HG02759 (cell line): ENCODE measurements at regions not wholly inside any gene's neighbourhood (a gene's known extent, or its start where the extent isn't known, plus 50 kb on each side); places are given as distances from the start of the nearest gene placed in this dataset.

Experiments
- ATAC-seq: cut with Tn5 transposase; IDR thresholded peaks from one replicate; pipeline ENCODE4 v1.9.1; 2021; ENCODE audit warnings: mild to moderate bottlenecking, moderate library complexity; ENCODE audit not compliant: unreplicated experiment

DNA sequence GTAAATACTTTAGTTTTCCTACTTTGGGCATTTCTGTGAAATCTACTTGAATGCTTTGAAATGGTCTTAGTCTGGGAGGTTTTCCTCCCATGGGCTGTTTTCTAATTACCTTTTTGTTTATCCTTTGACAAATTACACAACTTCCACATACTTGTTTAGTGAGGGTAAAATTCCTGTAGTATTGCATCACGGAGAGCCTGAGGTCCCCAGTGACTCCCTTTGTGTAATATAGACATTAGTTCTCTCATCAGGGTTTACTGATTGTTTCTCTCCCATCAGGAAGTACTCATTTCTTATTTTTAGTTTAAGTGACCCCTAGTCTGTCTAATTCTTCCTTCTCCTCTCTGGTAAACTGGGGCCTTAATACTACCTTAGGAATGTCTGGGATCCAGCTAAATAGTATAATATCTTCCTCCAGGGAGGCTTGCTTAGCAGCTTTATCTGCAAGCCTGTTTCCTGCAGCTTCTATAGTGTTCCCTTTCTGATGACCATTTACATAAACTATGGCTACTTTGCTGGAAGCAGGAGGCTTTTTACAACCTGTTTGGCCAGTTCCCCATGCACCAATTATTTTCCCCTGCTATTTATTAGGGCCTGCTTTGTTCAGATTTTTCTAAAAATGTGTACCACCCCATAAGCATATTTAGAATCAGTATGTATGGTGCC lies 87.2 kb upstream of the XCR1 start:
- no peak for ATAC-seq

DNA sequence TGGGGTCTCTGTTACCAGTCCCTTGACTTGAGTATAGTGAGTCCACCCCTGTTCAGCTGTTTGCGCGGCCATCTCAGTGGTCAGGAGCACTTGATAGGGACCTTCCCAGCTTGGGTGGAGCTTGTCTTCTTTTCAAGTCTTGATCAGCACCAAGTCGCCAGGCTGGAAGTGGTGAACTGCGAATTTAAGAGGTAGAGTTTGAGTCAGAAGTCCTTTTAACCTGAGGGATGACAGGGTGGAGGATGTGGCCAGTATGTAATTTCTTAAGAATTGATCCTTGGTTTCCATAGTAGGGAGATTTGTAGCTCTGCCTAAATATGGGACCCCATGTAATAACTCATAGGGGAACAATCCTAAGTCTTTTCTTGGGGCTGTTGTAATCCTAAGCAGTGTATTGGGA lies 86.3 kb upstream of the XCR1 start:
- no peak for ATAC-seq

DNA sequence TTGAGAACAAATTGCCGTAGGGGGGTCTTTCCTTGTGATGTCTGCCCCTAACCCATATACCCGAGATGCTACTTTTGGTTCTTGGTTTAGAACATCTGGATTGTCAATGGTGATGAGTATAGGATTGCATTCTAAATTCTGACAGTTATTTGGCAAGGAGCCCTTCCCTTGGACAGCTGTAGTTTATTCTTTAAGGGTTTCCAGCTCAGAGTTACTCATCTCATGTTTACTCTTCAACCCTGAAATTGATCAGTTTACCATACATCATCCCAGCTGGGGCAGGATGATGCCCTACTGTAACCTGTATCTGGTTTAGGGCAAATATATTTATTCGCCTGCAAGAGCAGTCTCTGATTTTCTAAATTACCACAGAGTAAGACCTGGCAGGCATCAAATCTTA lies 85.7 kb upstream of the XCR1 start:
- ATAC-seq, result no peak

DNA sequence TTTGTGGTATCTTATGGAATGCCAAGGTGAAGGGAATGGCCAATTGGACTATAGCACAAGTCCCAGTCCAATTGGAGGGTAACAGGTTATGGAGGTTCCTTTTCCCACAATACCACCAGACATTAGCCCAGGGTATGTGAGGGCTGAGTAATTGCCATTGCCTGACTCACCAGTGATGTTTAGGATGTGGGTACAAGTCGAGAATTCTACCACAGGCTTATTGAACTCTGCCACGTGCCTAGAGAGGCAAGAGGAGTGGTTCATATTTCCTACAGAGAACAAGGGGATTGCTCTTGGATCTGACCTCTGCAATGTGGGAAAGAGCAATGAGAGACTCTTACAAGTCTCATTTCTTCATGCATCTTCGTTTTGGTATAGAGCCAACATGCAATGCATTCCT lies 85.0 kb upstream of the XCR1 start:
- ATAC-seq, result no peak

DNA sequence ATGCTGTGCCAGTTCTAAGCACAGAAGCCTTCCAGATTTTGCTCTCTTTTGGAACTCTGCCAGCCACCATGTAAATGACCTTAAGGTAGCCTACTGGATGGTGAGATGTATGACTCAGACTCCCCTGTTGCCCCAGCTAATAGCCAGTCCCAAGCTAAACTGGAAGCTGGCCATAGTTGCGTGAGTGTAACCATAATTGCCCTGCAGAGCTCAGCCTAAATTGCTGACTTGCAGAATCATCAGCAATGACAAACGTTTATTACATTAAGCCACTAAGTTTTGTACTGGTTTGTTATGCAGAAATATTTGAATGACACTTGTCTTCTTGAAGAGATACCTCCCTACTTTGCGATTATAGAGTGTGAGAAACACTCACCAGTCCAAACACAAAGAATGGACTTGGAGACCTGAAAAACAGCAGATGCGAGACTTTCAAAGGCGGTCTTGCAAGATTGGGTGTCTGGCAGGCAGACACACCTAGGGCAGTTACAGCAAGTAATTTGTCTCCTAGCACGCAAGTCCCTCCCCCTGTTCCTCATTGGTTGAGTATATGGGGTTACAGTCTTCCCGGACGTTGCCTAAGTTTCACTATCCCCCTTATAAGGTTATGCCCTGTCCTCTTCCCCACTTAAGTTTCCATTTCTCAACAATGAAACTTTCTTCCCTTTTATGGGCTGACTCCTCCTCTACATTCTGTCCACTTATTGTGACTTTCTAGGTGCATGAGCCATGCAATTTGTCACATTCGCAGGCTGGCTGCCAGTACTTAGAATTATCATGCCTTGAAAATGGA lies 83.6 kb upstream of the XCR1 start:
- peak; percentile 59 for ATAC-seq

DNA sequence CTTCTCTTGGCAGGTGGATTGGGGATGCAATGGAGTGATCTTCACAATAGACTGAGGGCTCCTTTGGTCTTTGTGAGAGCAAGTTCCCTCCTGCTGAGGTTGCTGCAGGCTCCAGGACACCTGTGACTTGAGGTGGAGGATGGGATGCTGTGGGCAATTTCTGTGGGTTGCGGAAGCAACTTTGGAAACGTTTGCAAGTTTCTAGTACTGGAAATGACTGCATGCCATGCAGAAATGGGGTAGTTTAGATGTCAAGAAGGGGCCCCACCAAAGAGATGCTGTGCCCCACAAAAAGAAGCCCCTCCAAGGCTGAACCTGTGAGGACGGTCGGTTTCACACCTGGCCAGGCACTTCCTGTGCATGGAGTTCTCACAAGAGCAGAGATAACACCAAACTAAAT lies 80.4 kb upstream of the XCR1 start:
- no peak for ATAC-seq

DNA sequence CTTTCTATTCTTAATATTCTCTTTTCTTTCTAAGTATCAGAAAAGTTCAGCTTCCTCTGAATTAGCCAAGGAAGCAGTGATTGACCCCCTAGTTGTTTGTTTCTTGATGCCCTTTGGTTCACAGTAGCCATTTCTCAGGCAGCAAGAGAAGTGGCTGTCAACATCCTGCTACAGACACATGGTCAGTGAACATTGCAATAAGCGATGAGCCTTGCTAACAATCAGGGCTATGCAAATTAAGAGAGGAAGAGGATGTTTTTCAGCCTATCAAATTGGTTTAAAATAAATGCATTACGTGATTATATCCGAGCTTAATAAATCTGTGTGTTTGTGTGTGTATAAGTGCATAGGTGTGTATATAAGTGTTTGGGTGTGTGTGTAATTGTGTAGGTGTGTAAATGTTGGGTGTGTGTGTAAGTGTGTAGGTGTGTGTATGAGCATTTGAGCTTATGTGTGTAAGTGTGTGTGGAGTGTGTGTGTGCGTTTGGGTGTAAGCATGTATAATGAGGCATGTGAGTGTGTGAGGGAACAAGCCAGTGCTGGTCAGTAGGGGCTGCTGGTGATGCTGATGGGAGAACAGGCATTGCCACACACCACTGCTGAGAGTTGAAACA lies 78.1 kb upstream of the XCR1 start:
- ATAC-seq, result no peak

DNA sequence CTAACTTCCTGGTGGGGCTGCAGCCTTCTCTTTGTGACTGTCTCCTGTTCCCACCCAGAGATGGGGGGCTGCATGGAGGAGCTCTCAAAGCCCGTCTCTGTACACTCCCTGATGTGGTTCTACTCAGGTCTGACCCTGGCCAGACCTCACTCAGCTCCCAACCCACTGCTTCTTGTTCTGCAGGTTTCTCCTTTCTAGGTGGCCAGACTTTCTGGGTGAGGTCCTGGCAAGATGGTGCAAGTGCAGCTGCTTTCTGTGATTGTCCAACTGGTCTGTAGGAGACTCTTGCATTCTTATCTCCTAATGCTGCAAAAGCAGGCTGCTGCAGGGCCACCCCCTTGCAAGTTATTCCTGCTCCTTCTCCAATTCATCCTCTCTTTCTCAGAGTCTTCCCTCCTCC lies 77.4 kb upstream of the XCR1 start:
- ATAC-seq, result no peak

DNA sequence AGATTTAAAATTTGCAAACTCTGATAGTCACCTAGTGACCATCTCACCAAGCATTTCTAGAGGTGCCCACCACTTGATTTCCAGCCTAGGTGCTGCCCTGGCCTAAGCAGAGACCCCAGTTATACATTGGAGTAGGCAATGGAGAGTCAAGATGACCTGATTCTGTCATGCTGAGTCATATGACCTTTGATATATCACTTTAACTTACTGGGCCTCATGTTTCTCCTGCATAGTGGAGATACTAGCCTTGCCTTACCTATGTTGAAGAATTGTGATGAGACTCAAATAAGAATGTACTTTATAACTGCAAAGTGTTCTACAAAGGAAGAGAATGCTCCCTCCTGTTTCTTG lies 75.5 kb upstream of the XCR1 start:
- ATAC-seq, result no peak

DNA sequence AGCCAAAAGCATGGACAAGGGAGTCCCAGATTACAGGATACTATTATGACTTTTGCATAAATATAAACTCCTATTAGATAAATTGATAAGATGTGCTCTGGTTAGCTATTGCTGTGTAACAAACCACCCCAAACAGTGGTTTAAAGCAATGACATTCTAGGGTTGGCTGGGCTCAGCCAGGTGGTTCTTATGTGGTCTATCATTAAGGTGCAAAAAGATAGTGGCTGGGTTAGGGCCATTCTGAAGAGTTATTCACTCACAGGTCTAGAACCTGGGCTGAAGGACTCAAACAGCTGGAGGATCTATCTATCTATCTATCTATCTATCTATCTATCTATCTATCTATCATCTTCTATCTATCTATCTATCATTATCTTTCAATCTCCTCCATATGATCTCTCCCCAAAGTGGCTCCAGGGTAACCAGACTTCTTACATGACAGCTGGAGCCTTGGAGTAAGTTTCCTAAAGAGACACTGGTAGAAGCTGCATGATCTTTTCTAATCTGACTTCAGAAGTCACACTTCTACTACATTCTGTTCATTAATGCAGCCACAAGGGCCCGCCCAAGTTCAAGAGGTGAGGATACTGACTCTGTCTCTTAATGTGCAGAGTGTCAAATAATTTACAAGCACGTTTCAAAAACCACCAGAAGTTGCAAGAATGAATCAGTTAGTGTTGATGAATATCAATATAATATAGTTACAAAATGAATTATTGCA lies 74.9 kb upstream of the XCR1 start:
- no peak for ATAC-seq

DNA sequence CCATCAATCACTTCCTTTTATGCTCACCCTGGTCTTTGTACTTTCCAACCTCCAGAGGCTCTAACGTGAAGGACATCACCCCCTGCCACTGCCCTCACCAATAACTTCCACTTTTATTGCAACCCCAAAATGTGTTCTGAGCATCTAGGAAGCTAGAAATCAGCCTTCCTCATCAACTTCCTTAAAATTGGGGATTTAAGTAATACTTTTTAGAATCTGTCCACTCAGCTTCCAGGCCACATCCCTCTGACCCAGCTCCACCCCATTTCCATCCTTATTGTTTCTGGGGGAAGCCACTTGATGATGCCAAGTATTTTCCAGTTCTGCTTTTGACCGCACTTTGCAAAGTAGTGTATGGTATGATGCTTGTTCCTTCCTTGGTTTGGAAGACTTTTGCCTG lies 73.5 kb upstream of the XCR1 start:
- ATAC-seq, result no peak

DNA sequence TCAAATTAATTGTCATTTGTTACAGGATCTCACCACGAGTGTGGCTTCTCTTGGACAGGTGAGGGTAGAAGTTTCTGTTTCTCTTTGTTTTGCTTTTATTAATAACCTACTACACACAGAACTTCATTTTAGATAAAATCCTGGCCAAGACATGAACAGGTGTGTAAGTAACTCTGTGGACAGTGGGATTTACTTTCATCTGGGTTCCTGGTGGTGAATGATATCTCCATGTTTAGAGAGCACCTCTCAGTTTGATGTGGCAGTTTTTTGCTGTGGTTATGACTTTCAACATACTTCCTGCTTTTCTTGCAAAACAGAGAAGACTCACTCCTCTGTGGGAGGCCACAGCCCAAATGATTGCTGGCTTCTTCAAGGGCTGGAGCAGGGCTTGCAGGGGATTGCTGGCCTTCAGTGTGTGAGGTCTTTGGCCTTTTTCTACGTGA lies 71.1 kb upstream of the XCR1 start:
- peak; percentile 66 for ATAC-seq

DNA sequence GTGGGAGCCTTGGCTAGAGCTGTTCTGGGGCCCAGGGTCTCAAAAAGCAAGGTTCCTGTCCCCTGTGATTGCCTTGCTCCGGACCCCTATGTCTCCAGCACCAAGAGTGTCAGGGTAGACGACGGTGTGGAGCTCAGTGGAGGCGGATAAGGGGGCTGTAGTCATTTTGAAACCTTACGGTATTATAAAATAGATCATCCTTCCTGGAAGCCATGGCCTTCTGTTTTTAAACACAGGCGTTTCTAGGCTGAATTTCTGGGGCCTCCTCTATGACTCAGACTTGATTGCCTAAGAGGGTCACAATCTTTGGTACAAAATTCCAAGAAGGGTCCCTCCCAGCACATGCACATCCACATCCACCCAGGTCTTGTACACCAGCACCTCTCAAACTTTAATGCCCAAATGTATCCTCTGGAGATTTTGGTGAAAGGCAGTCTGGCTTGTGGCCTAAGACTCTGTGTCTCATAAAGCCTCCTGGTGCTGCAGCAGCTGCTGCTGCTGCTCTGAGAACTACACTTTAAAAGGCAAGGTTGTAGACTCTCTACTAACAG lies 70.5 kb upstream of the XCR1 start:
- peak; percentile 8 for ATAC-seq

DNA sequence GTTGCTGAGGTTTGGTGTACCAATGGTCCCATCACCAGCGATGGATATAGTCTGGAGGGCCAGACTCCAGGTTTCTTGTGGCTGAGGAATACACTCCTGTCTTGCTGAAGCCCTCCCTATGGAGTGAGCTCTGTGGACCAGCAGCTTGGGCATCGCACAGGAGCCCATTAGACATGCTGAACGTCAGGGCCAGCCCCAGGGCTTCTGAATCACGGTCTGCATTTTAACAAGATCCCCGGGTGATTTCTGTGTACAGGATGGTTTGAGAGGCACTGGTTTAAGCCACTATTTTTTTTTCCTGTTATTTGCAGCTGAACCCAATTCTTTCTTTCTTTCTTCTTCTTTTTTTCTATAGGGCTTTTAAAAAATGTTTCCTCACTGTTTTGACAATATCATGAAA lies 69.5 kb upstream of the XCR1 start:
- ATAC-seq, result no peak

DNA sequence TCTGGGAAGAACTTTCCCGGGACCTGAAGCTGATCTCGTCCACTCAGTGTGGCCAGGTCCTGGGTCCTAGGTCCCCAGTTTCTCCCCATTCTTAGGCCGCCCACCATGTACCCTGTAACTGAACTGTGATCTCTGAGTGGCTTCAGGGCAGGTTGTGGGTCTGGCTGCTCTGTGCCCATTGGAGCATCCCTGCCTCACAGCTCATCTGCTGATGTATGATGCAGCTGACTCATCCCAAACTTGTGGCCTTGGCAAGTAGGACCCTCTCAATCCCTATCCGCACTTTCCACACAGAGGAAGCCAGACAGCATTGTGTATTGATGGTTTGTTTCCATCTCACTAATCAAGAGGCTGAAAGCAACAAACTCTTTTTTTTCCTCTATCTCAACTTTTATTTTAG lies 69.1 kb upstream of the XCR1 start:
- ATAC-seq, result no peak

DNA sequence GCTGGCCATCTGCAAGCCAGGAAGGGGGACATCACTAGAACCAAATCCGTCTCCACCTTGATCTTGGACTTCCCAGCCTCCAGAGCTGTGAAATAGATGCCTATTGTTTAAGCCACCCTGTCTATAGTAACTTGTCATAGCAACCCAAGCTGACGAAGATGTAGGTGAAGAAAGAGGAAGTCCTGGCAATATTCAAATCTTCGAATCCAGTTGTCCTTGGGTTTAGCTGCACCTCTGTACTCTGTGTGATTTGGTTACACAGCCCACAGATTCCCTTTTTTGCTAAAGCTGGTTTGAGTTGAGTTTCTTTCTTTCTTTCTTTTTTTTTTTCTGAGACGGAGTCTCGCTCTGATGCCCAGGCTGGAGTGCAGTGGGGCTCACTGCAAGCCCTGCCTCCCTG lies 68.0 kb upstream of the XCR1 start:
- peak; percentile 68 for ATAC-seq

DNA sequence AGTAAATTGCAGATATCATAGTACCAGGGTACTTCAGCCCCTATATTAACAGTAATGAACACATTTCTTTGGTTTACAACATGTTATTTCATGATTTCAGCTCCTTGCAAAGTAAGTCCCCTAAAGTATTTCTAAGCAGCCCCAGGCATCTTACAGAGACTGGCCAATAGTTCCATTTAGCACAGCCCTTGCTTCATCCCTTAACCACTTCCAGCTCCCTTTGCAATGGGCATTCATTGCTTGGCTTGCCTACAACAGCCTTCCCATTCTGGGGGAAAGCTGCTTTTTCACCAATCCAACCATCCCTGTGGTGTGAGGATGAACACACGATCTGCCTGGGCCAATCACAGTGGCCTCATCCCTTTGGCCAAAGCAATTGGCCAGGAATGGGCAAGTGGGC lies 67.2 kb upstream of the XCR1 start:
- no peak for ATAC-seq

DNA sequence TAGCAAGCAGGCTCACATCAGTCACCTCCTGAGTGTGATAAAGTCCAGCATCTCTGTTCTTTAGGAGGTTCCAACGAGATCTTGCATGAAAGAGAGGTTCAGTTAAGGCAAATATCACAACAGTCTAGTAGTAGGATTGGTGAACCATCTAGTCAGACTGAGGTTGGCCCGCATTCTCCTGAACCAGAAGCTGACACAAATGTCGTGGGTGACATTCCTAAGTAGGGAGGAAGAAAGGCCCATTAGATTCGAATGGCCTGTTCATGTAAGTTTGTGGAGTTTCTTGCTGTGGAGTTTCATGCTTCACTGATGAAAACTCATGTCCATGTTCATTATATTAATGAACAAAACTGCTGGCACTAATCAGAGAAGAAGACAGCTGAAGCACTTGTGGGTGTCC lies 66.7 kb upstream of the XCR1 start:
- ATAC-seq, result no peak

DNA sequence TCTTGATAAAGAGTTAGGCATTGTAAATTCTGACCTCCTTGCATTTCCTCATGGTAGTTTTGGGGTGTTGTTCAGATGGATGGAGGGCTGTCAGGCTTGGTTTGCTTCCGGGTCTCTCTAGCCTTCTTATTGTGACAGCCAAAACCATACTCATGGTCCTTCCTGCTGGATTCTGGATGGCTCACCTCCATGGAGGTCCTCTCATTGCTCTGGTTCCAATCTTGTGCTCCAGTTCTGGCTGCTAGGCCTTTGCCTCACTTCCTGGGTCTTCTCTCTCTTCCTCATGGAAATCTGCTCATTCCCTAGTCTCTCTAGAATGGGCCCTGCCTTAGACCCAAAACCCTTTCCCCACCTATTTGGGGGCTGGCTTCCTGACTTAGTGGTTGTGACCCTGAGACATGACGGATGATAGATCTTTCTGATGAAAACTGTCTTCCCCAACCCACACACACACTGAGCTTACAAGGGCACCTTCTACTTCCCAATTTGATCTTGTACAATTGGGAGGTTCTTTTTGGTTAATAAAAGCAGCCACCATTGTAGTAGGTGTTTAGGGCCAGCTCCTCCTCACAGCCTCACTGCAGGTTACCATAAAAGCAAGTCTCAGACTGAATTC lies 66.2 kb upstream of the XCR1 start:
- ATAC-seq, result no peak

DNA sequence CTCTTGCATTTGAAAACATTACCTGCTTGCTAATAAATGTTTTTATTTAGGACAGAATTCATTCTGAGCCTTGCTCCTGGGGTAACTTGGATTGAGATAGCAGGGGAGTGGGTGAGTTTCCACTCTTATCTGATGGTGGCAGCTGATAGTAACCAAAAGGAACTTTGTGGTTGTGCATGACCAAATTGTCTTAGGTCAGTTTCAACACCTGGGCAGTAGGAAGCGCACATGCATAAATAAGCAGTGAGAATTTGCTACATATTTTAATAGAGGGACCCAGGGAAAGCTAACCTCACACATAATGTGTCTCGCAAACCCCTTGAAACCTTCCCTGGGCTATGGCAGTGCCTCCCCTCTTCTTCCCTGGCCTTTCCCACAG lies 65.4 kb upstream of the XCR1 start:
- ATAC-seq, result peak; percentile 32
